C4-2B (cell line): ENCODE measurements at regions not wholly inside any gene's neighbourhood (a gene's known extent, or its start where the extent isn't known, plus 50 kb on each side); places are given as distances from the start of the nearest gene placed in this dataset.
"Not testable (repeated sequence)": the region's sequence is repeated elsewhere in the genome, so short reads cannot be mapped to it uniquely, and the experiment has no call there.

Experiments
- H3K27ac ChIP-seq: fragments of 450-650 bp; 2 replicates; pipeline ENCODE4 v1.5.1; 2017
- CTCF ChIP-seq: fragments of 450-650 bp; conservative IDR thresholded peaks from 2 replicates; pipeline ENCODE4 v1.5.1; 2017; ENCODE audit warnings: mild to moderate bottlenecking
- ZFX ChIP-seq: fragments of 450-650 bp; IDR thresholded peaks from 2 replicates; pipeline ENCODE4 v1.6.1; 2017

GRCh38 chr6:9044426-9044825 is 609.1 kb upstream of the SLC35B3 start:
- H3K27ac ChIP-seq = no peak overlapping the region
- TF ChIP-seq CTCF (no peak), ZFX (no peak)

GRCh38 chr6:9040718-9041117 is 605.4 kb upstream of the SLC35B3 start:
- no peak overlapping the region for H3K27ac ChIP-seq
- TF ChIP-seq ZFX (no peak), CTCF (no peak)

GRCh38 chr6:9039258-9039657 is 603.9 kb upstream of the SLC35B3 start:
- TF ChIP-seq ZFX (no peak), CTCF (peak; percentile 19)
- no peak overlapping the region for H3K27ac ChIP-seq

DNA sequence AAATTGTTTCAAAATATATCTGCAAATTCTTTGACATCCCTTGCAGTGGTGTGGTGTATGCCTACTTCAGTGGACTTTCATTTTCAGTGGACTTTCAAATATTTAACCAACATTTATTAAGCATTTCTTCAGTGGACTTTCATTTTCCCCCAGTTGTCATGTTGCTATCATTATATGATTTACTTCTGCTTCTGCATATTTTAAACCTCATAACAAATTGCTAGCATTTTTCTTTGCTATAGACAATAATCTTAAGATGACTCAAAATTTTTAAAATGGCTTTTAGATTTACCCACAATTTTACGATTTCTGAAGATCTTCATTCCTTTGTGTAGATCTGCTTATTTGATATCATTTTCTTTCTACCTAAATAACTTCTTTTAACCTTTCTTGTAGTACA is 592.7 kb upstream of the SLC35B3 start:
- TF ChIP-seq CTCF (no peak), ZFX (no peak)
- no peak overlapping the region for H3K27ac ChIP-seq

GRCh38 chr6:9025796-9026394 is 590.5 kb upstream of the SLC35B3 start:
- TF ChIP-seq CTCF (no peak), ZFX (no peak)
- no peak overlapping the region for H3K27ac ChIP-seq

DNA sequence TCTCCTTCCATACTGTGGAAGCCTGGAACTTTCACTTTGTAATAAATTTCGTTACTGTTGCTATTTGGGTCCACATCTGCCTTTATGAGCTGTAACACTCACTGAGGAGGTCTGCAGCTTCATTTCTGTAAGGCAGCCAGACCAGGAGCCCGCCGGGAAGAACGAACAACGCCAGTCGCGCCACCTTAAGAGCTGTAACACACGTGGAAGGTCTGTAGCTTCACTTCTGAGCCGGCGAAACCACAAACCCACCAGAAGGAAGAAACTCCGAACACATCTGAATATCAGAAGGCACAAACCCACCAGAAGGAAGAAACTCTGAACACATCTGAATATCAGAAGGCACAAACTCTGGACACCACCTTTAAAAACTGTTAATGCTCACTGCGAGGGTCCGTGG is 589.9 kb upstream of the SLC35B3 start:
- TF ChIP-seq ZFX (no peak), CTCF (no peak)
- H3K27ac ChIP-seq = no peak overlapping the region

- not testable (repeated sequence) for H3K27ac ChIP-seq
Observed at GRCh38 chr6:9024246-9024645, 588.9 kb upstream of the SLC35B3 start.

DNA sequence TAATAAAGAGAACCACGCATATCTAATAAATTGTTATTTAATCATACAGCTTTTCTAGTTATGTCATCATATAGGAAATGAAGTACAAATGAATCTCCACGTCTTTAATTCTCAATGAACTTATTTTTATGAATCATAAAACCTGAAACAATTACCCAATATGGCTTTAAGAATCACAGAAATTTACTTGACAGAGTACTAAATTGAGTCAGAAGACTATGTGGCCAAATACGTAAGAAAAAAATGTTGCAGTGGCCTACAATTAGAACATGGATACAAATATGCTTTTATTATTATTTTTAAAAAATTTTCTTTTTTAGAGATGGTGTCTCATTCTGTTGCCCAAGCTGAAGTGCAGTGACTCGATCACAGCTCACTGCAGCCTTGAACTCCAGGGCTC is 584.7 kb upstream of the SLC35B3 start:
- TF ChIP-seq ZFX = no peak
- TF ChIP-seq CTCF = no peak
- no peak overlapping the region for H3K27ac ChIP-seq
